ENCODE measurements at regions not wholly inside any gene's neighbourhood (a gene's known extent, or its start where the extent isn't known, plus 50 kb on each side); places are given as distances from the start of the nearest gene placed in this dataset.

GRCh38 chr16:74029115-74029792 lies 267.4 kb upstream of the PSMD7 start:
- H3K23ac ChIP-seq (ENCODE audit: insufficient read length) = no peak overlapping the region
- H3K4me3 ChIP-seq (ENCODE audit: extremely low read depth in 1 of 4, insufficient read depth in 2 of 4, low read depth in 3 of 4, low read length in 4 of 4) = peak overlapping the region in 1 of 4 experiments; percentile 7; a peak in 1 of 8 replicates
- peak overlapping the region; percentile 29; the same call in 1 of the 2 replicates for H2BK12ac ChIP-seq (ENCODE audit: low read depth, low read length)
- no peak overlapping the region for H3K4ac ChIP-seq (replicated peaks; ENCODE audit: insufficient read length, low read depth, low read length)
- H3K23me2 ChIP-seq (ENCODE audit: low read depth, low read length) = no peaks in the 10 kb centered on the region
- no peaks in the 10 kb centered on the region for H3K79me1 ChIP-seq (ENCODE audit: low read depth, low read length)
- H4K8ac ChIP-seq (ENCODE audit: extremely low read depth, insufficient read depth, low read length) = no peak overlapping the region
- no peaks in the 10 kb centered on the region for H3K79me2 ChIP-seq (ENCODE audit: control insufficient read depth in 1 of 2, insufficient read depth in 2 of 2, low read length in 2 of 2)
- H3K9ac ChIP-seq (replicated peaks in 1 of 4; ENCODE audit: extremely low read depth in 1 of 4, low read depth in 3 of 4, low read length in 3 of 4) = no peak overlapping the region
- H3K4me1 ChIP-seq (replicated peaks in 1 of 4; ENCODE audit: control insufficient read depth in 3 of 4, insufficient read depth in 4 of 4, low read length in 3 of 4) = peaks cover 21 to 38% (median 31%) of the 10 kb centered on the region in 4 experiments
- H3K14ac ChIP-seq (ENCODE audit: insufficient read length) = no peak overlapping the region
- H3K36me3 ChIP-seq (ENCODE audit: control insufficient read depth in 2 of 4, insufficient read depth in 4 of 4, low read length in 3 of 4) = no peaks in the 10 kb centered on the region
- no peaks in the 10 kb centered on the region for H3K9me3 ChIP-seq (ENCODE audit: insufficient read depth in 2 of 2, low read depth in 1 of 2, low read length in 1 of 2)
- no peak overlapping the region for H2BK20ac ChIP-seq (ENCODE audit: low read length)
- H3K18ac ChIP-seq (ENCODE audit: extremely low read depth, low read length) = peak overlapping the region; percentile 52; the same call in 1 of the 2 replicates
- FAIRE-seq = peak; percentile 82
- H2BK15ac ChIP-seq (ENCODE audit: low read length) = no peak overlapping the region
- H2AK5ac ChIP-seq (ENCODE audit: low read depth, low read length) = 0 out of 2 replicates have a peak overlapping the region, but pooled peaks have one; percentile 29
- peak overlapping the region; percentile 11; the same call in 1 of the 2 replicates for H2BK5ac ChIP-seq (ENCODE audit: low read depth, low read length)
- DNase-seq (ENCODE audit: low read depth in 1 of 2, low spot score in 2 of 2) = no peak
- peak overlapping the region; percentile 33 to 38; a peak in 3 of 4 replicates for H3K4me2 ChIP-seq (ENCODE audit: insufficient read depth in 1 of 2, low read depth in 2 of 2, low read length in 2 of 2)
- H3K27ac ChIP-seq (ENCODE audit: low read depth, low read length) = no peak overlapping the region
- ChIA-PET CTCF (ENCODE audit: partially characterized antibody) (interaction anchor here (0.9 to 1.3 kb wide), 4 partner anchors 10 to 423 kb away, joined by 3 read pairs; no protein-coding TSS in a partner anchor), POLR2A (ENCODE audit: partially characterized antibody) (no interaction called here)
- H3K56ac ChIP-seq (replicated peaks; ENCODE audit: insufficient read length, low read depth, low read length) = no peak overlapping the region
- H4K91ac ChIP-seq (replicated peaks; ENCODE audit: insufficient read length, low read length) = no peak overlapping the region
- H3K27me3 ChIP-seq (replicated peaks in 1 of 4; ENCODE audit: control insufficient read depth in 3 of 4, extremely low read depth in 1 of 4, insufficient read depth in 3 of 4, low read length in 3 of 4) = no peaks in the 10 kb centered on the region
- 69% methylated on average over 9 of the region's 9 CpGs; no CpG with 5 or more reads in 1 of the 2 experiments for WGBS, 2 experiments (ENCODE audit: extremely low coverage in 1 of 2, insufficient coverage in 1 of 2, insufficient read length in 1 of 2, insufficient replicate concordance in 2 of 2, low coverage in 1 of 2, low lambda C conversion rate in 2 of 2, missing lambda C conversion rate in 1 of 2)
- H2BK120ac ChIP-seq (replicated peaks; ENCODE audit: low read depth, low read length) = no peak overlapping the region
- no peaks in the 10 kb centered on the region for H4K20me1 ChIP-seq (replicated peaks in 1 of 2; ENCODE audit: control insufficient read depth in 1 of 2, insufficient read depth in 2 of 2, low read length in 2 of 2)
- no peak overlapping the region for H2AFZ ChIP-seq (ENCODE audit: low read length)
- no peak overlapping the region for H4K5ac ChIP-seq (ENCODE audit: insufficient read length, low read depth, low read length)
- TF ChIP-seq SAP30 (IDR thresholded peaks at IDR 0.05; ENCODE audit: insufficient read depth, insufficient replicate concordance, low read length) (no peak), MAX (IDR thresholded peaks at IDR 0.05) (no peak), GABPA (IDR thresholded peaks at IDR 0.05; ENCODE audit: borderline replicate concordance, insufficient read depth, low read length) (no peak), MAFK (IDR thresholded peaks at IDR 0.05; ENCODE audit: low read depth, low read length) (no peak), NRF1 (IDR thresholded peaks at IDR 0.05; ENCODE audit: low read depth, low read length) (no peak), SIN3A (conservative IDR thresholded peaks at IDR 0.05 in 1 of 2, IDR thresholded peaks at IDR 0.05 in 1 of 2; ENCODE audit: low read depth in 1 of 2, low read length in 2 of 2) (no peak), ATF3 (IDR thresholded peaks at IDR 0.05; ENCODE audit: insufficient read depth, low read depth, low read length) (no peak), ATF2 (IDR thresholded peaks at IDR 0.05; ENCODE audit: low read length) (no peak), POLR2A (IDR thresholded peaks at IDR 0.05; ENCODE audit: control extremely low read depth in 1 of 2, low read depth in 2 of 2, low read length in 2 of 2) (no peak), TAF1 (IDR thresholded peaks at IDR 0.05; ENCODE audit: low read depth, low read length) (no peak)

Measured in H1 (cell line).